H54 (cell line): ENCODE measurements at regions not wholly inside any gene's neighbourhood (a gene's known extent, or its start where the extent isn't known, plus 50 kb on each side); places are given as distances from the start of the nearest gene placed in this dataset.

Experiments used
- DNase-seq: peaks from one replicate; pipeline ENCODE4 v3.0.0; 2011; ENCODE audit warnings: low spot score, mixed read lengths; ENCODE audit not compliant: insufficient read length
- FAIRE-seq: peaks from 3 replicates; lab custom pipeline; 2011; peaks lifted over from hg19 to GRCh38; lab: Jason Lieb, UNC
- POLR2A ChIP-seq: IDR thresholded peaks from 2 replicates; pipeline ENCODE4 v1.6.1; 2011; ENCODE audit warnings: low read depth, mild to moderate bottlenecking, low read length

DNA sequence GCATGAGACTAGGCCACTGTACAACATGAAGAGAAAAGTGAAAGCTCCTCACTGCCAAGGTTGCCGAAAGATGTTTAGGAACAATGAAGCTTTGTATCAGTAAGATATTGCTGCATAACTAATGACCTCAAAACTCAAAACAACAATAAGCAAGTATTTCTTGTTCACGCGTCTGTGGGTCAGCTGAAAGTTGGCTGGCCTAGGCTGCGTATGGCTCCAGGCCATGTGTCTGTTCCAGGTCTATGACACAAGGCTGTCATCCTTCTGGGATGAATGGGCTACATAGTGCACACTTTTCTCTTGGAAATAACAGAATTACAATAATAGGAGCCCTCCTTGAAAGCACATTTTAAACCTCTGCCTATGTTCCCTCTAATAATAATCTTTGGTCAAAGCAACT, 515.9 kb downstream of the PLPP3 start:
- no peak for DNase-seq
- TF ChIP-seq POLR2A = no peak
- FAIRE-seq = no peak

DNA sequence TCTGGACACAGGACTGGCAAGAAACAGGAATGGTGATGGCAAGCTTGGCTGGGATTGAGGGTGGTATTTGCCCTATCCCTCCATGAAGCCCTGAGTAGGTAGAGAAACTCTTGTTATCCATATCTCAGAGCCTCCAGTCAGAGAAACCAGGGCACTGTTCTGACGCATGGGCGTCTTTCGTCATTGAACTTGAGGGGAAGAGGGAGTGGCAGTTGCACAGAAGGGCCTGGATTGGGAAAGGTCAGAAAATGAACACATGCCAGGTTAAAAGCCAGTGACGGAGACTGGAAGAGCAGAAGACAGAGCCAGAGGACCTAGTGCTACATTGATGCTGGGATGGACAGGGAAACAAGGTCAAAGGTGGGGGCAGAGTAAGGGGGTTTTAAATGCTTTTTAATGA, 516.7 kb downstream of the PLPP3 start:
- FAIRE-seq = no peak
- TF ChIP-seq POLR2A = no peak

DNA sequence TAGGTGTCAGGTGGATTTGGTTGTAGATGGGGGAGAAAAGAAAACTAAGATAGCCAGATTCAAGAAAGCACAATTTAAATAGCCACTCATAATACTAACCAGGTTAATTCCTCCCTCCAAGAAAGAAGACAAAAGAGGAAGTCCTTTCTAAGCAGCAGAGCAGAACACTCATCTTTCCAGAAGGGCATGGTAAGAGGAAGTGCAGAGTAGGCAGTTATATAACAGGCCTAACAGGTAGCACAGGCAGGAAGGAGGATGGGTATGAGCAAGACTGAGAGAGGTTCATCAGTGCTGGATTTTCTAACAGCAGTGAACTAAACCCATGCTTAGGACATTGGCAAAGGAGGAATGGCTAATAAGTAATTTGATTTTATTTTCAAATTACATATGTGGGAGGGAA, 517.5 kb downstream of the PLPP3 start:
- no peak for TF ChIP-seq POLR2A
- no peak for FAIRE-seq
- DNase-seq = no peak

More for the DNA sequence above, 516.7 kb downstream of the PLPP3 start:
- DNase-seq = no peak

DNA sequence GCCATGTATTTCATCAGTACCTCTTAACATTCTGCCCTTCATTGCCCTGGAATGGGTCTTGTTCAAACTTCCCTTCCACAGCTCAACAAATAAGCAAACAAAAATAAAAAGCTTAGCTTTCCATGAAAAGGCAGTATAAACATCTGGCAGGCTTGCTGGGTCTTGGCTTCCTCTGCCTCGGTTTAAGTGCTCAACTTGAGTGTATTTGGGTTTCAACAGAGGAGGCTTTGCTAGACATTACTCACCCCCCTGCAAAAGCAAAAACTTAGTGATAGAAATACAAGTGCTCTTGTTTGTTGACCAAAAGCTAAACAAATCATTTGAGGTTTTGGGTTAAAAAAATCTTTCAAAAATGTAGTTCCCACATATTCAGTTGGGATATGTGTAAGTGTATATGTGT, 518.5 kb downstream of the PLPP3 start:
- no peak for DNase-seq
- no peak for TF ChIP-seq POLR2A
- FAIRE-seq = no peak

DNA sequence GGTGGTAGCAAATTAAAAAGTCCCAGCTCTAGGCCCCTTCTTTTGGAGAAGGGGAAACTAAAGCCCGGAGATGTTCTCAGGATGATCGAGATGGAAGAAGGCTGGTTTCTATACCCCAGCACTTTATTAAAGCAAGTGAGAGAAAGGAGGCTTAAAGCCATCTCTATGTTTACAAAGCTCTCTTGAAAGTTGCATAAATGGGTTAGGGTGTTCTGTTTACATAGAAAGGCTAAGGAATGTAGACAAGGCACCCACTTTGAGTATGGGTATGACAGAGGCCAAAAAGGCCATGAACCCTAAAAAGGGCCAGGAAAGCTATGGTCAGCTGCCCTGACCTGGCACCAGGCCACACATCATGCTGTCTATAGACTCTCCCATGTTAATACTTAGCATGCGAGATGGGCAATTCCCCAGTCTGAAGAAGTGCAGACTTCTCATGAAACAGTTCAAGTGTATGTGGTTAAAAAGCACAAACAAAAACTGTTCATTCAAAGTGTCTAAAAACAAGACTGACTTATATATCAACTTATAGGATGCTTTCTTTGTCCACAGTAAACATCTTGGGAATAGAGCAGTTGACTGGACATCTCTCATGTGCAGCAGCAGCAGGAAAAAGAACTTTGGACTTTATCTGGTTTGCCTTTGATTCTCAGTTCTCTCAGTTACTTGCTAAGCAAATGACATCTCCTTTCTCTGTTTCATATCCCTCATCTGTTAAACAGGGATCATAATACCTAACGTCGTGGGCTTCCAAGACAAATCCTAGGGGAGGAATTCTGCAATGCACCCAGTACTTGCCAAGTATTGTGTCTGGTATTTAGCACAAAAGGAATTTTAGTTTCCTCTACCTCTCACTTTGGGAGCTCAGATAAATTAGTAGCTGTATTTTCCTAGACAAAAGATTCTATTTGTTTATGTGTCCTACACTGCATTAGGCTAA, 521.6 kb downstream of the PLPP3 start:
- no peak for TF ChIP-seq POLR2A
- no peak for DNase-seq
- no peak for FAIRE-seq

DNA sequence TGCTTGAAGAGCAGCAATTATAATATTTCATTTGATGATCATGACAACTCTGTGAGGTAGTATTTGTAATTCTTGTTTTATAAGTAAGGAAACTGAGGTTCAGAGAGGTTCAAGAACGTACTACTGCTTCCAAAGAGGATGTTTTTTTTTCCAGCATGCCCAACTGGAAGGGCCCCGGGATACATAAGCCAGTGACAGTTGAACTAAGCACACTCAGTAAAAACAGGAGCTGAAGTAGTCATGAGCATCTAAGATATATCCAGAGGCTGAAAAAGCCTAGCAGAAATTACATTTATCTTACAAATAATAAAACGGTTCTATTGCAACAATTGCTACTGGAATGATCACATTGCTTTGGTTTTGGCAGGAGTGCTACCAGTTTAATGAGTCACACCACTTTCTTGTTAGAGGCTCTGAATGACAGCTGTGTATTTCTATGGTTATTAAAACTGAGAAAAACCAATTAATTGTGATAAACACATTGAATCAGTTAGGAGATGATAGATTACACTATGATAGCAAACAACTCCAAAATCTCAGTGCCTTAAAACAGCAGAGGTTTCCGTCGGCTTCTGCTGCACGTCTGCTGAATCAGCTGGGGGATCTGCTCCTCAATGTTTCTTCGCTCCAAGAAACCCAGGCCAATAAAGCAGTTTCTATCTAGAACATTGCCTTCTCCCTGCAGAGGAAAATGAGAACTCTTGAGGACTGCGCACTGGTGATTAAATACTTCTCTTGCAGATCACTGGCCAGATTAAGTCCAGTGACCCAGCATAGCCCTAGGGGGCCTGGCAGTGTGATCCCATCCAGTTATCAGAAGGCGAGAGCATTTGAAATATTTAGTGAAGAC, 522.7 kb downstream of the PLPP3 start:
- no peak for TF ChIP-seq POLR2A
- no peak for DNase-seq
- no peak for FAIRE-seq

DNA sequence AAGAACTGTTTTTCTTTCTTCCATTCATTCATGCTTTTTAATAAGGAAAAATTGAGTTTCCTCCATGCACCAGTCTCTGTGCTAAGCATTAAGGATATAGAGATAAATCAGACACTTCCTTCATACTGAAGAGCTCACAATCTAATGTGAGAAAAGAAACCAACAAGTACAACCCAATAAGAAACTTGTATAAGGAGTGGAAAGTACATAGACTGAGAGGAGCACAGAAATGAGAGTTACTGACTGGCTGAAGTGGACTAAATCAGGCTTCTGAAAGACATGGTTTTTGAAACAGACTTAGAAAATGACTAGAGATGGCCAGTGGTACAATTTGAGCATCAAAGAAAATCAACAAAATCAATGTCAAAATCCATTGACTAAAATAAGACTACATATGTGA, 524.4 kb downstream of the PLPP3 start:
- no peak for TF ChIP-seq POLR2A

DNA sequence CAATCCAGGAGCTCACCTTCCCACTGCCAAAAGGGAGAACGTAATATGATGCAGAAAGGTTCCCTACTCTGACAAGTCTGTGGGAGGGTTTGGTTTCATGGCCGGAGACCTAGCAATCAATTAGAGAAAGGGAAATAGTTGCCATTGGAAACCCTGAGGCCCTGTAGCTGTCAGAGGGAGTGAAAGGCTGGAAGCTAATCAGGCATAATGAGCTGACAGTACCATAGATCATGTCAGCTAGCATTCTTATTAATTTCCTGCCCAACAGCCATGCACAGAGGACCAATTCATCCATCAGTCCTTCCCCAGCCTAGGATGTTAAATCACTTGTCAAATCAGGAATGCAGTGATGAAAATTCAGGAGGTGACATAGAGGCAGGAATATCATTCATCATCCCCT, 527.3 kb downstream of the PLPP3 start:
- FAIRE-seq (no peak), DNase-seq (no peak)

More for the DNA sequence above, 524.4 kb downstream of the PLPP3 start:
- no peak for FAIRE-seq
- DNase-seq = no peak

DNA sequence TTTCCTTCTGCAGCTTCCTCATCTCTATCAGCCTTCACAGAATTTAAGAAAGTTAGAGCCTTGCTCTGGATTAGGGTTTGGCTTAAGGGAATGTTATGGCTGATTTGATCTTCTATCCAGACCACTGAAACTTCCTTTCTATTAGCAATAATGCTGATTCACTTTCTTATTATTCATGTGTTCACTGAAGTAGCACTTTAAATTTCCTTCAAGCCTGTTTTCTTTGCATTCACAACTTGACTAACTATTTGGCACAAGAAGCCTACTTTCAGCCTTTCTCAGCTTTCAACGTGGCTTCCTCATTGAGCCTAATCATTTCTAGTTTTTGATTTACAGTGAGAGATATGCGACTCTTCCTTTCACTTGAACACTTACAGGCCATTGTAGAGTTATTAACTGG, 528.5 kb downstream of the PLPP3 start:
- FAIRE-seq (no peak), DNase-seq (no peak)
- no peak for TF ChIP-seq POLR2A

More for the DNA sequence above, 527.3 kb downstream of the PLPP3 start:
- TF ChIP-seq POLR2A = no peak

DNA sequence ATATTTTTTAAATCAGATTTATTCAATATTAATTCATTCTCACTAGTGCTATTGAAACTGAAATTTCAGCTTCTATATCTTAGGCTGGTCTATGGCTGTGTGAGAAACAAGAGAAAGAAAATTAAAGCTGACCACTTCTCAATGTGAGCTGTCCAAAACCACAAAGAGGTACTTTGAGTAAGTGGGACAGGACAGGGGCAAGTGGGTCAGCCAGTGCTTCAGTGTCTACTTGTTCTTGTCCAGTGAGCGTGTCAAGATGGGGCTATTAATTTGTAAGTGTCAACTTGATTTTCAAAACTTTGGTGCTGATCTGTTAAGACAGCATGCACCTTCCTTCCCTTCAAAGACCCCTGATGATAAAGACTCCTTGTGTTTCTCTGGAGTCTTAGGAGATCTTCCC, 533.9 kb downstream of the PLPP3 start:
- no peak for TF ChIP-seq POLR2A
- DNase-seq (no peak), FAIRE-seq (no peak)

DNA sequence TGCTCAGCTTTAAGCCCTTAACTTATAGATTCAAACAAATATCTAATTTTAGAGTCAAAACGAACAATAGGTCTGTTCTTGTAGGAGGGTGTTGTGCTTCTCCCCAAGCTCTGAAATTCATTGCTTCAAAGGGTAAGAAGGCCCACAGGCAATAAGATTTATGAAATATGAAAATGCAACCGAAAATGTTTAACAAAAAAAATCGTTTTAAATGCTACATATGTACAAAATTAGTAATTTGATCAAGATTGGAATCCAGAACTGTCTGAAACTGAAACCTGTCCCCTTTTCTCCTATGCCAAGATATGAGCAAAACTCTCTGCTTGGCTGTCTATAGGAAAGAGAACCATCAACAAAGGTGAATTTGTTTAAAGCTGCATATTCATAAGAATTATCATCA, 534.3 kb downstream of the PLPP3 start:
- FAIRE-seq (no peak), DNase-seq (no peak)
- TF ChIP-seq POLR2A = no peak

DNA sequence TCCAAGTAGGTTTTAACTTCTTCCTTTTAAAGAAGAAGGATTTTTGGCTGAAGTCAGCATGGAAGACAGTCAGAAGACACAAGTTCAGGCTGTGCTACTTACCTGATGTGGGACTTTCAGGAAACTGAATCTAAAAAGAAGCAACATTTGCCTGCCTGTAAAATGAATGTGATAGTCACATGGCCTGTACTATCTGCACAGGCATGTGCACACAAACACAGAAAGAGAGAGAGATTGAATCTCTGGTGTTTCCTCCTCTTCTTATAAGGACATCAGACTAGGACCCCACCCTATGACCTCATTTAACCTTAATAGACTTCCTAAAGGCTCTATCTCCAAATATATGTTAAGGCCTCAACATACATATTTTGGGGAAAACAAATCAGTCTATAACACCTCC, 542.9 kb downstream of the PLPP3 start:
- TF ChIP-seq POLR2A = no peak
- DNase-seq (no peak), FAIRE-seq (no peak)

DNA sequence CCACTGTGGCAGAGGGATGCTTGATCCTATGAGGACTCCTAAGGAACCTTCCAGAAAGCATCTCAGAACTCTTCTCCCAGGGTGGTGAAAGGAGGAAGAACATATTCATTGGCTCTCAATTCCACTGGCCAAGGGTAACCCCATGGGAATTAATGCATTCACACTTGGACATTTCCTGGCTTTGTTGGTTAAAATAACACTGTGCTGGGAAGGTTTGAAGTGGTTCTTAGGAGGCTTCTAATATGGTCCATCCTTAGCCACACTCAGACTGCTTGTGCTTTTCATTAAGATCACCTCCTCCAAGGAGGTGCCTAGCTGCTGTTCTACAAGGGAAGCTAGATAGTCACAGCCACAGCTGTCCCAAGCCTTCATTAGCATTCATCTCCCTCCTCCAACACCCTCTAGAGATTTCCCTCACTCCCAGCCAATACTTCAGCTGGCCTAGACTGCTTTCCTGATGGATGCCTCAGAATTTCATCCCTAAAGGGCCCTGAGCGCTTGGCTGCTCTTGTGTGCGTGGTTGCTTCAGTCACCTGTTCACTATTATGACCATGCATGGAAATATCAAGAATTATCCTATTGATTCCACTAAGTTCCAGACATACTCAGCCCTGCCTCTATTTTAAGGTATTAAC, 544.4 kb downstream of the PLPP3 start:
- no peak for FAIRE-seq
- TF ChIP-seq POLR2A = no peak
- DNase-seq = no peak

DNA sequence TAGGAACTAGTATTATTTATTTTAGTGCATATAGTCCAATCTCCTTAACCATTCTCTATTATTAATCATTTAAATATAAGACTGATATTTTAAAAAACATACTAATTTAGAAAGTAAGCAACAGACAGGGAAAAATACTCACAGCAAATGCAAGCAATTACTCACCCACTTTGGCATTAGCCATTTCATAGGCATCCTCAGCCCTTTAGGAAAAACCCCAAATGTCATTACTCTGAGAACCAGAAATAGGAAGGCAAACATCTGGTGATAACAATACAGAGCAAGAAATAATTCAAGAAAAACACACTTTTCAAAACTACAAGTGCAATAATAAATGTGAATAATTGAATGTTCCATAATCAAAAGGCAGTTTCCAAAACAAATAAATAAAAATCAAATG, 545.1 kb downstream of the PLPP3 start:
- TF ChIP-seq POLR2A = no peak
- no peak for FAIRE-seq
- DNase-seq = no peak
